Nephron progenitor cell (in vitro differentiated cells): ENCODE measurements at regions not wholly inside any gene's neighbourhood (a gene's known extent, or its start where the extent isn't known, plus 50 kb on each side); places are given as distances from the start of the nearest gene placed in this dataset.

ENCODE experiments used
- DNase-seq: peaks from one replicate; pipeline ENCODE4 v3.0.0; 2021
- H3K27ac Mint-ChIP-seq: 2 replicates; pipeline ENCODE4 v1.8.0; 2021; ENCODE audit warnings: mild to moderate bottlenecking, moderate library complexity, mixed read lengths
- H3K27me3 Mint-ChIP-seq: 2 replicates; pipeline ENCODE4 v1.8.0; 2021; ENCODE audit warnings: mild to moderate bottlenecking, low read depth, mixed read lengths; ENCODE audit not compliant: poor library complexity
- H3K36me3 Mint-ChIP-seq: 2 replicates; pipeline ENCODE4 v1.8.0; 2021; ENCODE audit warnings: low read depth, mixed read lengths
- H3K4me1 Mint-ChIP-seq: 2 replicates; pipeline ENCODE4 v1.8.0; 2021; ENCODE audit warnings: mixed read lengths
- H3K4me3 Mint-ChIP-seq: 2 replicates; pipeline ENCODE4 v1.8.0; 2021; ENCODE audit warnings: mild to moderate bottlenecking, moderate library complexity, mixed read lengths
- H3K9me3 Mint-ChIP-seq: 2 replicates; pipeline ENCODE4 v1.8.0; 2021; ENCODE audit warnings: mild to moderate bottlenecking, moderate library complexity, mixed read lengths
- CTCF ChIP-seq: fragments of 200-600 bp; sonication (generic); IDR thresholded peaks from 2 replicates; pipeline ENCODE4 v1.5.0; 2021; ENCODE audit warnings: antibody characterized with exemption

GRCh38 chr7:130948822-130949221 is 214.8 kb upstream of the KLF14 start:
- Mint-ChIP-seq H3K36me3 (no peaks in the 10 kb centered on the region), H3K4me1 (no peaks in the 10 kb centered on the region), H3K9me3 (peaks cover 6% of the 10 kb centered on the region), H3K27ac (no peak overlapping the region), H3K27me3 (no peaks in the 10 kb centered on the region), H3K4me3 (no peak overlapping the region)
- DNase-seq, result no peak
- no peak for TF ChIP-seq CTCF

GRCh38 chr7:130949550-130949949 is 215.5 kb upstream of the KLF14 start:
- DNase-seq, result no peak
- peaks cover 6% of the 10 kb centered on the region for H3K9me3 Mint-ChIP-seq
- no peak overlapping the region for H3K27ac Mint-ChIP-seq
- no peaks in the 10 kb centered on the region for H3K4me1 Mint-ChIP-seq
- H3K4me3 Mint-ChIP-seq, result no peak overlapping the region
- H3K36me3 Mint-ChIP-seq, result no peaks in the 10 kb centered on the region
- H3K27me3 Mint-ChIP-seq, result no peaks in the 10 kb centered on the region
- no peak for TF ChIP-seq CTCF

GRCh38 chr7:130950054-130950453 is 216.0 kb upstream of the KLF14 start:
- DNase-seq, result no peak
- Mint-ChIP-seq H3K27ac (no peak overlapping the region), H3K27me3 (no peaks in the 10 kb centered on the region), H3K36me3 (no peaks in the 10 kb centered on the region), H3K9me3 (peaks cover 6% of the 10 kb centered on the region), H3K4me1 (peaks cover 3% of the 10 kb centered on the region), H3K4me3 (no peak overlapping the region)
- TF ChIP-seq CTCF, result no peak

- Mint-ChIP-seq H3K27me3 (no peaks in the 10 kb centered on the region), H3K27ac (no peak overlapping the region), H3K4me3 (no peak overlapping the region), H3K36me3 (no peaks in the 10 kb centered on the region), H3K9me3 (peaks cover 6% of the 10 kb centered on the region), H3K4me1 (peaks cover 10% of the 10 kb centered on the region)
- no peak for DNase-seq
- TF ChIP-seq CTCF, result no peak
Measured at GRCh38 chr7:130950741-130951140, 216.7 kb upstream of the KLF14 start.

- no peak for DNase-seq
- Mint-ChIP-seq H3K9me3 (peaks cover 6% of the 10 kb centered on the region), H3K27ac (no peak overlapping the region), H3K4me1 (peaks cover 17% of the 10 kb centered on the region), H3K36me3 (no peaks in the 10 kb centered on the region), H3K4me3 (no peak overlapping the region), H3K27me3 (no peaks in the 10 kb centered on the region)
- TF ChIP-seq CTCF, result no peak
Measured at GRCh38 chr7:130951303-130951975, 217.4 kb upstream of the KLF14 start.
